CD4-positive, alpha-beta T cell treated with Interleukin-17A for 1 hour (primary cell): ENCODE measurements at regions not wholly inside any gene's neighbourhood (a gene's known extent, or its start where the extent isn't known, plus 50 kb on each side); places are given as distances from the start of the nearest gene placed in this dataset.

Source experiments
- DNase-seq: peaks from one replicate; pipeline ENCODE4 v3.0.0-alpha.2; 2020

- DNase-seq = no peak
Observed at GRCh38 chr2:5845798-5846330, 153.7 kb downstream of the SOX11 start.

GRCh38 chr2:5846881-5847280 lies 154.7 kb downstream of the SOX11 start:
- no peak for DNase-seq

GRCh38 chr2:5849562-5849961 lies 157.4 kb downstream of the SOX11 start:
- no peak for DNase-seq

- DNase-seq = no peak
Observed at GRCh38 chr2:5851410-5851809, 159.2 kb downstream of the SOX11 start.

- DNase-seq = no peak
Observed at GRCh38 chr2:5854797-5855196, 162.6 kb downstream of the SOX11 start.

- DNase-seq = no peak
Observed at GRCh38 chr2:5867056-5867455, 174.9 kb downstream of the SOX11 start.

- no peak for DNase-seq
Observed at GRCh38 chr2:5868931-5869330, 176.7 kb downstream of the SOX11 start.

- no peak for DNase-seq
Observed at GRCh38 chr2:5869936-5870335, 177.8 kb downstream of the SOX11 start.

GRCh38 chr2:5877360-5877759 lies 185.2 kb downstream of the SOX11 start:
- DNase-seq = no peak

GRCh38 chr2:5885451-5886173 lies 193.4 kb downstream of the SOX11 start:
- no peak for DNase-seq

- no peak for DNase-seq
Observed at GRCh38 chr2:5886462-5886861, 194.3 kb downstream of the SOX11 start.

GRCh38 chr2:5888126-5888525 lies 195.9 kb downstream of the SOX11 start:
- DNase-seq = no peak

- no peak for DNase-seq
Observed at GRCh38 chr2:5889519-5889918, 197.3 kb downstream of the SOX11 start.

GRCh38 chr2:5894355-5894754 lies 202.2 kb downstream of the SOX11 start:
- no peak for DNase-seq

GRCh38 chr2:5895284-5895683 lies 203.1 kb downstream of the SOX11 start:
- no peak for DNase-seq

- DNase-seq = no peak
Observed at GRCh38 chr2:5897249-5897648, 205.1 kb downstream of the SOX11 start.

- no peak for DNase-seq
Observed at GRCh38 chr2:5898667-5899066, 206.5 kb downstream of the SOX11 start.

- DNase-seq = no peak
Observed at GRCh38 chr2:5905661-5906060, 213.5 kb downstream of the SOX11 start.

- DNase-seq = no peak
Observed at GRCh38 chr2:5908071-5908470, 215.9 kb downstream of the SOX11 start.

GRCh38 chr2:5911718-5912117 lies 219.5 kb downstream of the SOX11 start:
- DNase-seq = no peak

- no peak for DNase-seq
Observed at GRCh38 chr2:5913711-5914395, 221.7 kb downstream of the SOX11 start.

- DNase-seq = no peak
Observed at GRCh38 chr2:5914811-5915611, 222.8 kb downstream of the SOX11 start.

GRCh38 chr2:5915881-5916310 lies 223.7 kb downstream of the SOX11 start:
- no peak for DNase-seq
